ENCODE measurements at regions not wholly inside any gene's neighbourhood (a gene's known extent, or its start where the extent isn't known, plus 50 kb on each side); places are given as distances from the start of the nearest gene placed in this dataset.

- TF ChIP-seq, protein P1, sequence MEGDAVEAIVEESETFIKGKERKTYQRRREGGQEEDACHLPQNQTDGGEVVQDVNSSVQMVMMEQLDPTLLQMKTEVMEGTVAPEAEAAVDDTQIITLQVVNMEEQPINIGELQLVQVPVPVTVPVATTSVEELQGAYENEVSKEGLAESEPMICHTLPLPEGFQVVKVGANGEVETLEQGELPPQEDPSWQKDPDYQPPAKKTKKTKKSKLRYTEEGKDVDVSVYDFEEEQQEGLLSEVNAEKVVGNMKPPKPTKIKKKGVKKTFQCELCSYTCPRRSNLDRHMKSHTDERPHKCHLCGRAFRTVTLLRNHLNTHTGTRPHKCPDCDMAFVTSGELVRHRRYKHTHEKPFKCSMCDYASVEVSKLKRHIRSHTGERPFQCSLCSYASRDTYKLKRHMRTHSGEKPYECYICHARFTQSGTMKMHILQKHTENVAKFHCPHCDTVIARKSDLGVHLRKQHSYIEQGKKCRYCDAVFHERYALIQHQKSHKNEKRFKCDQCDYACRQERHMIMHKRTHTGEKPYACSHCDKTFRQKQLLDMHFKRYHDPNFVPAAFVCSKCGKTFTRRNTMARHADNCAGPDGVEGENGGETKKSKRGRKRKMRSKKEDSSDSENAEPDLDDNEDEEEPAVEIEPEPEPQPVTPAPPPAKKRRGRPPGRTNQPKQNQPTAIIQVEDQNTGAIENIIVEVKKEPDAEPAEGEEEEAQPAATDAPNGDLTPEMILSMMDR (IDR thresholded peaks at IDR 0.05; ENCODE audit: low read length), result no peak
- TF ChIP-seq EZH2phosphoT487 (IDR thresholded peaks at IDR 0.05; ENCODE audit: low read length) (no peak), EZH2 (optimal IDR thresholded peaks at IDR 0.05; ENCODE audit: low read depth, low read length) (no peak)
These were observed 61.0 kb upstream of the NANOS1 start for GRCh38 chr10:118968482-118968881.
